Kidney (tissue), 13 donors: ENCODE measurements at regions not wholly inside any gene's neighbourhood (a gene's known extent, or its start where the extent isn't known, plus 50 kb on each side); places are given as distances from the start of the nearest gene placed in this dataset.
"Not testable (repeated sequence)": the region's sequence is repeated elsewhere in the genome, so short reads cannot be mapped to it uniquely, and the experiment has no call there.

Experiments
- DNase-seq, 5 donors: peaks; one replicate each; pipeline ENCODE4 v3.0.0-alpha.2; 2013 to 2020
- FAIRE-seq: peaks from 2 replicates; lab custom pipeline; 2012; peaks lifted over from hg19 to GRCh38; lab: Jason Lieb, UNC
- H3K27ac ChIP-seq, 2 donors: one replicate each; pipeline ENCODE4 v1.7.0; 2013; ENCODE audit warnings: low read depth in 2 of 2, low read length in 2 of 2, inconsistent platforms in 1 of 2
- H3K27me3 ChIP-seq: one replicate; pipeline ENCODE4 v1.7.1; 2013; ENCODE audit warnings: low read length, inconsistent platforms; ENCODE audit not compliant: control insufficient read depth, insufficient read depth
- H3K36me3 ChIP-seq, 3 donors: one replicate each; pipeline versions ENCODE4 v1.7.0 to v1.7.1; 2013; ENCODE audit warnings: low read length in 3 of 3, control low read depth in 1 of 3, inconsistent platforms in 1 of 3; ENCODE audit not compliant: insufficient read depth in 3 of 3, control insufficient read depth in 2 of 3
- H3K4me1 ChIP-seq, 3 donors: one replicate each; pipeline versions ENCODE4 v1.7.0 to v1.7.1; 2013; ENCODE audit warnings: low read length in 3 of 3, inconsistent platforms in 1 of 3, low read depth in 1 of 3; ENCODE audit not compliant: control insufficient read depth in 2 of 3, insufficient read depth in 2 of 3
- H3K4me3 ChIP-seq, 3 donors: one replicate each; pipeline versions ENCODE4 v1.7.0 to v1.8.1; 2013; ENCODE audit warnings: low read length in 3 of 3, control low read depth in 1 of 3, inconsistent platforms in 1 of 3
- H3K9ac ChIP-seq, 3 donors: one replicate each; pipeline versions ENCODE4 v1.7.0 to v1.7.1; 2013; ENCODE audit warnings: low read length in 3 of 3, control low read depth in 1 of 3, inconsistent platforms in 1 of 3
- H3K9me3 ChIP-seq, 3 donors: one replicate each; pipeline versions ENCODE4 v1.7.0 to v1.7.1; 2013; ENCODE audit warnings: low read length in 3 of 3, control low read depth in 1 of 3, inconsistent platforms in 1 of 3; ENCODE audit not compliant: control insufficient read depth in 2 of 3, insufficient read depth in 1 of 3
- CTCF ChIP-seq: IDR thresholded peaks from 3 replicates; pipeline ENCODE4 v1.5.1; 2012; ENCODE audit warnings: mild to moderate bottlenecking, moderate library complexity, borderline replicate concordance; ENCODE audit not compliant: insufficient read depth; ENCODE audit errors: extremely low read depth
- intact Hi-C: fragments of 100-400 bp; cut with DNase I; formaldehyde crosslinking; loops from one replicate; pipeline ENCODE4 v1.11.1; 2022
- donor health status: control.
- donor health status: control.
- donor health status: control.
- donor health status: control.
- donor health status: control.
- donor health status: DM: yes; HTN: yes; CAD: no.
- donor health status: Normal renal cell carcinoma (clear cell type).

GRCh38 chr5:174917976-174918554 lies 193.7 kb downstream of the MSX2 start:
- H3K9me3 ChIP-seq: no peaks in the 10 kb centered on the region
- no peak overlapping the region for H3K27ac ChIP-seq
- DNase-seq (no peak), FAIRE-seq (no peak)
- intact Hi-C loops: no loop called here
- H3K27me3 ChIP-seq: no peaks in the 10 kb centered on the region
- no peaks in the 10 kb centered on the region for H3K4me1 ChIP-seq
- H3K9ac ChIP-seq: no peak overlapping the region
- no peak overlapping the region for H3K4me3 ChIP-seq
- no peaks in the 10 kb centered on the region for H3K36me3 ChIP-seq
- TF ChIP-seq CTCF: no peak

GRCh38 chr5:174917435-174917834 lies 193.1 kb downstream of the MSX2 start:
- H3K9me3 ChIP-seq, H3K9ac ChIP-seq, intact Hi-C loops, DNase-seq, H3K4me3 ChIP-seq, H3K27ac ChIP-seq, H3K27me3 ChIP-seq, H3K36me3 ChIP-seq, H3K4me1 ChIP-seq, FAIRE-seq: not testable (repeated sequence)

GRCh38 chr5:174916924-174917323 lies 192.5 kb downstream of the MSX2 start:
- intact Hi-C loops: not testable (repeated sequence)

GRCh38 chr5:174916227-174916626 lies 191.8 kb downstream of the MSX2 start:
- H3K27ac ChIP-seq: no peak overlapping the region
- H3K36me3 ChIP-seq: no peaks in the 10 kb centered on the region
- no peaks in the 10 kb centered on the region for H3K27me3 ChIP-seq
- TF ChIP-seq CTCF: no peak
- DNase-seq (no peak), FAIRE-seq (no peak)
- H3K4me3 ChIP-seq: no peak overlapping the region
- no peaks in the 10 kb centered on the region for H3K4me1 ChIP-seq
- H3K9ac ChIP-seq: no peak overlapping the region
- intact Hi-C loops: no loop called here
- H3K9me3 ChIP-seq: no peaks in the 10 kb centered on the region

More at GRCh38 chr5:174916924-174917323, 192.5 kb downstream of the MSX2 start:
- not testable (repeated sequence) for H3K9ac ChIP-seq, H3K4me1 ChIP-seq, H3K9me3 ChIP-seq, H3K4me3 ChIP-seq, H3K27ac ChIP-seq, FAIRE-seq, H3K36me3 ChIP-seq, H3K27me3 ChIP-seq, DNase-seq
